ENCODE measurements at regions not wholly inside any gene's neighbourhood (a gene's known extent, or its start where the extent isn't known, plus 50 kb on each side); places are given as distances from the start of the nearest gene placed in this dataset.

- FAIRE-seq (no peak), ATAC-seq (no peak), DNase-seq (ENCODE audit: low spot score) (no peak)
- Histone ChIP-seq H2AFZ (ENCODE audit: low read length) (no peak overlapping the region), H3K27me3 (ENCODE audit: control insufficient read depth in 1 of 2, insufficient read depth in 2 of 2, low read length in 2 of 2) (no peaks in the 10 kb centered on the region), H3K9ac (ENCODE audit: insufficient read depth, low read depth, low read length) (no peak overlapping the region), H4K20me1 (ENCODE audit: insufficient read depth, low read length) (no peaks in the 10 kb centered on the region), H3K9me3 (ENCODE audit: low read length) (peaks cover 29% of the 10 kb centered on the region), H3K4me3 (replicated peaks in 1 of 3; ENCODE audit: insufficient read depth in 1 of 3, low read depth in 2 of 3, low read length in 3 of 3) (no peak overlapping the region), H3K4me1 (ENCODE audit: insufficient read depth, low read length) (no peaks in the 10 kb centered on the region), H3K79me2 (ENCODE audit: insufficient read depth, low read length) (no peaks in the 10 kb centered on the region), H3K27ac (ENCODE audit: extremely low read length, insufficient read depth, low read length) (no peak overlapping the region), H3K36me3 (replicated peaks in 1 of 2; ENCODE audit: control insufficient read depth in 1 of 2, insufficient read depth in 2 of 2, low read length in 2 of 2) (no peaks in the 10 kb centered on the region), H3K4me2 (ENCODE audit: low read depth, low read length) (no peak overlapping the region)
- TF ChIP-seq HOXA7 (CRISPR knock-in tag; IDR thresholded peaks at IDR 0.05) (no peak), ZBTB46 (CRISPR knock-in tag; IDR thresholded peaks at IDR 0.05; ENCODE audit: borderline replicate concordance) (no peak), HNF1B (CRISPR knock-in tag; IDR thresholded peaks at IDR 0.05) (no peak), ELF1 (CRISPR knock-in tag; IDR thresholded peaks at IDR 0.05) (no peak), ZNF235 (CRISPR knock-in tag; IDR thresholded peaks at IDR 0.05; ENCODE audit: borderline replicate concordance) (no peak), KDM5A (IDR thresholded peaks at IDR 0.05; ENCODE audit: borderline replicate concordance, low read length) (no peak), ZNF720 (CRISPR knock-in tag; IDR thresholded peaks at IDR 0.05) (no peak), E2F5 (CRISPR knock-in tag; conservative IDR thresholded peaks at IDR 0.05) (no peak), ZNF430 (CRISPR knock-in tag; IDR thresholded peaks at IDR 0.05) (no peak)
- ChIA-PET POLR2A (no interaction called here), CTCF (ENCODE audit: low intra/inter-chr PET ratio, low total read pairs) (no interaction called here)
- BruUV-seq (replicated peaks): no TSS peak
- intact Hi-C loops (cut with micrococcal nuclease; ENCODE audit: unreplicated experiment): no loop called here
- in situ Hi-C loops (cut with HindIII; ENCODE audit: extremely low pct_ligation_motif_present, low pct_unique_long_range_greater_than_20kb): no loop called here
- 66% methylated on average over 10 of the region's 13 CpGs for WGBS (ENCODE audit: low lambda C conversion rate)
These were observed 250.5 kb downstream of the TMEM121 start for GRCh38 chr14:105776924-105777323.

All from HepG2 (cell line).